ENCODE measurements at regions not wholly inside any gene's neighbourhood (a gene's known extent, or its start where the extent isn't known, plus 50 kb on each side); places are given as distances from the start of the nearest gene placed in this dataset.

DNA sequence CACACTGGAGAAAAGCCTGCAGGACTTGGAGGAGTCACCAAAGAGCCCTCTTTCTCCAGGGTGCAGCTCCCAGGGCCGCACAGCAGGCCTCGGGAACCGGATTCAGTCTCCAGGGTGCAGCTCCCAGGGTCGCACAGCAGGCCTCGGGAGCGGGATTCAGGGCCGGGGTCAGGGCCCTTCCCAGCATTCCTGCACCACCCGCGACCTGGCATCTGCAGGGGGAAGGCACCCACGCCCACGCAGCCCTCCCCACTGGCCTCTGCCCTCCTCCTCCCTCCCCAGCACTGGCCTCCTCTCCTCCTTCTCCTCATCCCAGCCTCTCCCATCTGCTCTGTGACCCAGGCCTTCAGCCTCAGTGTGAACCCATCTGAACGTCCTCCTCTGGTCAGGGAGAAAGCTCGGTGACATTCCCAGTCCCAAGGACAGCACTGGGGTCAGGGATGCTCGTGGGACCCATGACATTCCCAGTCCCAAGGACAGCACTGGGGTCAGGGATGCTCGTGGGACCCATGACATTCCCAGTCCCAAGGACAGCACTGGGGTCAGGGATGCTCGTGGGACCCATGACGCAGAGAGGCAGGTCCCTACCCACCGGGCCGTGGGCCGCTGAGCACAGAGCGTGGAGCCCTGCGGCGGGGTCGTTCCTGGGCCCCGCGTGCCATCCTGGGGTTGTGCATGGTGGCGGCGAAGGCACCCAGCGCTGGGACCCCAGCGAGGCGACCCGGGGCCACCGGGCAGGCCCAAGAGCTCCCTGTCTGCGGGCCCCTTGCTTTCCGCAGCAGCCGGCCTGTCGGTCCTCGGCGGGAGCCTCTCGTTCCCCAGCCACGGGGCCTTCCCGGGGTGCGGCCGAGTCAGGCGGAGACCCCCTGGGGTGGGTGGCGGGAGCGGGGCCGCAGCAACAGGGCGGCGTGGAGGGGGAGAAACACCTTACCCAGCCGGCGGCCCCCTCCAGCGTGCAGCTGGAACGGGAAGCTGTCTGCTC, 550.2 kb upstream of the SALL3 start:
- Histone ChIP-seq H2AFZ (ENCODE audit: control insufficient read depth, low read length) (no peak overlapping the region), H3K27ac (ENCODE audit: control insufficient read depth, insufficient read depth, low read length) (no peak overlapping the region), H3K79me2 (ENCODE audit: control insufficient read depth, insufficient read depth, low read length) (no peaks in the 10 kb centered on the region), H3K27me3 (ENCODE audit: control insufficient read depth, extremely low read depth, insufficient read depth, low read length) (no peaks in the 10 kb centered on the region), H3K9ac (ENCODE audit: control insufficient read depth, extremely low read depth, insufficient read depth, low read length) (no peak overlapping the region), H4K20me1 (ENCODE audit: control insufficient read depth, extremely low read depth, insufficient read depth, low read length) (no peaks in the 10 kb centered on the region), H3K4me2 (ENCODE audit: control insufficient read depth, extremely low read depth, insufficient read depth, low read depth, low read length) (no peak overlapping the region), H3K4me1 (ENCODE audit: control insufficient read depth, extremely low read depth, insufficient read depth, low read length) (no peaks in the 10 kb centered on the region), H3K36me3 (ENCODE audit: control insufficient read depth in 2 of 2, extremely low read depth in 1 of 2, insufficient read depth in 2 of 2, low read length in 2 of 2) (no peaks in the 10 kb centered on the region), H3K4me3 (ENCODE audit: control insufficient read depth in 2 of 3, extremely low read depth in 1 of 3, insufficient read depth in 2 of 3, low read depth in 1 of 3, low read length in 3 of 3) (no peak overlapping the region), H3K9me1 (ENCODE audit: control insufficient read depth, extremely low read depth, insufficient read depth, low read length) (no peaks in the 10 kb centered on the region), H3K9me3 (ENCODE audit: control insufficient read depth, low read depth, low read length) (peaks cover 9% of the 10 kb centered on the region)
- FAIRE-seq (no peak), DNase-seq (ENCODE audit: low read depth, low spot score) (no peak)
- dilution Hi-C loops (cut with MboI; ENCODE audit: extremely low pct_ligation_motif_present, low sequenced_read_pairs), result no loop called here
- TF ChIP-seq CTCF (optimal IDR thresholded peaks at IDR 0.05 in 1 of 3, IDR thresholded peaks at IDR 0.05 in 1 of 3, conservative IDR thresholded peaks at IDR 0.05 in 1 of 3; ENCODE audit: extremely low read depth in 1 of 3, insufficient read depth in 2 of 3, low read length in 3 of 3), result no peak
- TF ChIP-seq EZH2 (IDR thresholded peaks at IDR 0.05; ENCODE audit: low read length), result no peak

DNA sequence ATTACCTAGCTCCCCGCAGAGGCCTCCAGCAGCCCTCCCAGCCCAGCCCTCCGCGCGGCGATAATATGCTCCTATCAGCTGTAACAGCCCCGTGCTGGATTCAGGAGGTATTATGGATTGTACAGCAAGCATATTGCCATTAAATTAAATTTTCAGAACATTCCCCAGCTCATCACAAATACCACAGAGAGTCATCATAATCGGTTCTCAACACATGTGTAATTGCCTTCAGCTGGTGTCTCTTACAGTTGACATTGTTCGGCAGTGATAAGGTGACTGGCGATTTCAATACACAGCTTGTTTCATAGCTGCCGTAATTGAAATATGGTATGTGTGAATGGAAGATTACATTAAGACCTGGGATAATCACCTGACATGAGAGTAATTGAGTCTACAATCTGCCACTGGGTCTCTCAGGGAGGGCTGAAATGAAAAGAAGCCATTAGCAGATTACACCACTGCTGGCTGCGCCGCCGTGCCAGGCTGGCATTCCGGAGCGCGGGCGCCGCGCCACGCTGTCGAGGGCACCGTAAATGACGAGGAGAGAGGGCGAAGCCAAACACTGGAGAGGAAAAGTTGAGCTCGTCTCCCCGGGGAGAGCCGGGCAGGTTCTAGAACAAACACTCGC, 549.4 kb upstream of the SALL3 start:
- H3K9me1 ChIP-seq (ENCODE audit: control insufficient read depth, extremely low read depth, insufficient read depth, low read length), result no peaks in the 10 kb centered on the region
- TF ChIP-seq EZH2 (IDR thresholded peaks at IDR 0.05; ENCODE audit: low read length) (no peak), CTCF (optimal IDR thresholded peaks at IDR 0.05 in 1 of 3, IDR thresholded peaks at IDR 0.05 in 1 of 3, conservative IDR thresholded peaks at IDR 0.05 in 1 of 3; ENCODE audit: extremely low read depth in 1 of 3, insufficient read depth in 2 of 3, low read length in 3 of 3) (no peak)
- H3K9ac ChIP-seq (ENCODE audit: control insufficient read depth, extremely low read depth, insufficient read depth, low read length), result no peak overlapping the region
- H4K20me1 ChIP-seq (ENCODE audit: control insufficient read depth, extremely low read depth, insufficient read depth, low read length), result no peaks in the 10 kb centered on the region
- H3K4me3 ChIP-seq (ENCODE audit: control insufficient read depth in 2 of 3, extremely low read depth in 1 of 3, insufficient read depth in 2 of 3, low read depth in 1 of 3, low read length in 3 of 3), result no peak overlapping the region
- H3K36me3 ChIP-seq (ENCODE audit: control insufficient read depth in 2 of 2, extremely low read depth in 1 of 2, insufficient read depth in 2 of 2, low read length in 2 of 2), result no peaks in the 10 kb centered on the region
- FAIRE-seq, result no peak
- dilution Hi-C loops (cut with MboI; ENCODE audit: extremely low pct_ligation_motif_present, low sequenced_read_pairs), result no loop called here
- no peaks in the 10 kb centered on the region for H3K79me2 ChIP-seq (ENCODE audit: control insufficient read depth, insufficient read depth, low read length)
- H3K4me1 ChIP-seq (ENCODE audit: control insufficient read depth, extremely low read depth, insufficient read depth, low read length), result no peaks in the 10 kb centered on the region
- H3K27me3 ChIP-seq (ENCODE audit: control insufficient read depth, extremely low read depth, insufficient read depth, low read length), result no peaks in the 10 kb centered on the region
- no peak overlapping the region for H2AFZ ChIP-seq (ENCODE audit: control insufficient read depth, low read length)
- no peak for DNase-seq (ENCODE audit: low read depth, low spot score)
- no peak overlapping the region for H3K4me2 ChIP-seq (ENCODE audit: control insufficient read depth, extremely low read depth, insufficient read depth, low read depth, low read length)
- H3K27ac ChIP-seq (ENCODE audit: control insufficient read depth, insufficient read depth, low read length), result no peak overlapping the region
- H3K9me3 ChIP-seq (ENCODE audit: control insufficient read depth, low read depth, low read length), result peaks cover 9% of the 10 kb centered on the region

All from keratinocyte (primary cell).